ENCODE measurements at regions not wholly inside any gene's neighbourhood (a gene's known extent, or its start where the extent isn't known, plus 50 kb on each side); places are given as distances from the start of the nearest gene placed in this dataset.

GRCh38 chr15:98401029-98401428 is 247.3 kb upstream of the IGF1R start:
- Histone ChIP-seq H3K27me3 (ENCODE audit: control insufficient read depth, low read length) (no peaks in the 10 kb centered on the region), H3K36me3 (ENCODE audit: control insufficient read depth, low read length) (no peaks in the 10 kb centered on the region)
- TF ChIP-seq EZH2phosphoT487 (IDR thresholded peaks at IDR 0.05; ENCODE audit: borderline replicate concordance, low read length), result no peak
- TF ChIP-seq, protein P1, sequence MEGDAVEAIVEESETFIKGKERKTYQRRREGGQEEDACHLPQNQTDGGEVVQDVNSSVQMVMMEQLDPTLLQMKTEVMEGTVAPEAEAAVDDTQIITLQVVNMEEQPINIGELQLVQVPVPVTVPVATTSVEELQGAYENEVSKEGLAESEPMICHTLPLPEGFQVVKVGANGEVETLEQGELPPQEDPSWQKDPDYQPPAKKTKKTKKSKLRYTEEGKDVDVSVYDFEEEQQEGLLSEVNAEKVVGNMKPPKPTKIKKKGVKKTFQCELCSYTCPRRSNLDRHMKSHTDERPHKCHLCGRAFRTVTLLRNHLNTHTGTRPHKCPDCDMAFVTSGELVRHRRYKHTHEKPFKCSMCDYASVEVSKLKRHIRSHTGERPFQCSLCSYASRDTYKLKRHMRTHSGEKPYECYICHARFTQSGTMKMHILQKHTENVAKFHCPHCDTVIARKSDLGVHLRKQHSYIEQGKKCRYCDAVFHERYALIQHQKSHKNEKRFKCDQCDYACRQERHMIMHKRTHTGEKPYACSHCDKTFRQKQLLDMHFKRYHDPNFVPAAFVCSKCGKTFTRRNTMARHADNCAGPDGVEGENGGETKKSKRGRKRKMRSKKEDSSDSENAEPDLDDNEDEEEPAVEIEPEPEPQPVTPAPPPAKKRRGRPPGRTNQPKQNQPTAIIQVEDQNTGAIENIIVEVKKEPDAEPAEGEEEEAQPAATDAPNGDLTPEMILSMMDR (IDR thresholded peaks at IDR 0.05; ENCODE audit: low read depth, low read length, poor library complexity, severe bottlenecking), result no peak

GRCh38 chr15:98402486-98402885 is 245.9 kb upstream of the IGF1R start:
- Histone ChIP-seq H3K9me2 (replicated peaks; ENCODE audit: control insufficient read depth, low read length) (no peaks in the 10 kb centered on the region), H3K36me3 (ENCODE audit: control insufficient read depth, low read length) (no peaks in the 10 kb centered on the region), H3K27ac (ENCODE audit: low read depth, low read length) (no peak overlapping the region), H3K27me3 (ENCODE audit: control insufficient read depth, low read length) (no peaks in the 10 kb centered on the region), H3K9me3 (ENCODE audit: control insufficient read depth, insufficient read depth, low read length) (no peaks in the 10 kb centered on the region), H3K4me2 (ENCODE audit: low read length) (no peak overlapping the region), H3K4me3 (ENCODE audit: low read length) (no peak overlapping the region), H3K4me1 (ENCODE audit: control insufficient read depth, low read length) (no peaks in the 10 kb centered on the region), H4K20me1 (ENCODE audit: control insufficient read depth, insufficient read depth, low read depth, low read length) (no peaks in the 10 kb centered on the region), H3K79me2 (ENCODE audit: control insufficient read depth, low read length) (no peaks in the 10 kb centered on the region), H3F3A (ENCODE audit: control insufficient read depth, insufficient read depth) (no peaks in the 10 kb centered on the region)
- no peak for TF ChIP-seq EZH2phosphoT487 (IDR thresholded peaks at IDR 0.05; ENCODE audit: borderline replicate concordance, low read length)
- TF ChIP-seq, protein P1 (IDR thresholded peaks at IDR 0.05; ENCODE audit: low read depth, low read length, poor library complexity, severe bottlenecking), result no peak

More at GRCh38 chr15:98401029-98401428, 247.3 kb upstream of the IGF1R start:
- H3K4me2 ChIP-seq (ENCODE audit: low read length), result no peak overlapping the region
- no peaks in the 10 kb centered on the region for H3K79me2 ChIP-seq (ENCODE audit: control insufficient read depth, low read length)
- H3K9me2 ChIP-seq (replicated peaks; ENCODE audit: control insufficient read depth, low read length), result no peaks in the 10 kb centered on the region
- H3K4me3 ChIP-seq (ENCODE audit: low read length), result no peak overlapping the region
- H3F3A ChIP-seq (ENCODE audit: control insufficient read depth, insufficient read depth), result no peaks in the 10 kb centered on the region
- no peaks in the 10 kb centered on the region for H3K9me3 ChIP-seq (ENCODE audit: control insufficient read depth, insufficient read depth, low read length)
- H3K4me1 ChIP-seq (ENCODE audit: control insufficient read depth, low read length), result no peaks in the 10 kb centered on the region
- no peaks in the 10 kb centered on the region for H4K20me1 ChIP-seq (ENCODE audit: control insufficient read depth, insufficient read depth, low read depth, low read length)
- H3K27ac ChIP-seq (ENCODE audit: low read depth, low read length), result no peak overlapping the region

GRCh38 chr15:98403169-98403568 is 245.2 kb upstream of the IGF1R start:
- no peaks in the 10 kb centered on the region for H4K20me1 ChIP-seq (ENCODE audit: control insufficient read depth, insufficient read depth, low read depth, low read length)
- no peaks in the 10 kb centered on the region for H3K27me3 ChIP-seq (ENCODE audit: control insufficient read depth, low read length)
- TF ChIP-seq EZH2phosphoT487 (IDR thresholded peaks at IDR 0.05; ENCODE audit: borderline replicate concordance, low read length), result no peak
- TF ChIP-seq, protein P1 (IDR thresholded peaks at IDR 0.05; ENCODE audit: low read depth, low read length, poor library complexity, severe bottlenecking), result no peak
- H3K9me2 ChIP-seq (replicated peaks; ENCODE audit: control insufficient read depth, low read length), result no peaks in the 10 kb centered on the region
- H3K9me3 ChIP-seq (ENCODE audit: control insufficient read depth, insufficient read depth, low read length), result no peaks in the 10 kb centered on the region
- no peak overlapping the region for H3K4me3 ChIP-seq (ENCODE audit: low read length)
- H3K79me2 ChIP-seq (ENCODE audit: control insufficient read depth, low read length), result no peaks in the 10 kb centered on the region
- no peaks in the 10 kb centered on the region for H3K36me3 ChIP-seq (ENCODE audit: control insufficient read depth, low read length)
- H3F3A ChIP-seq (ENCODE audit: control insufficient read depth, insufficient read depth), result no peaks in the 10 kb centered on the region
- no peak overlapping the region for H3K4me2 ChIP-seq (ENCODE audit: low read length)
- H3K4me1 ChIP-seq (ENCODE audit: control insufficient read depth, low read length), result no peaks in the 10 kb centered on the region
- no peak overlapping the region for H3K27ac ChIP-seq (ENCODE audit: low read depth, low read length)

DNA sequence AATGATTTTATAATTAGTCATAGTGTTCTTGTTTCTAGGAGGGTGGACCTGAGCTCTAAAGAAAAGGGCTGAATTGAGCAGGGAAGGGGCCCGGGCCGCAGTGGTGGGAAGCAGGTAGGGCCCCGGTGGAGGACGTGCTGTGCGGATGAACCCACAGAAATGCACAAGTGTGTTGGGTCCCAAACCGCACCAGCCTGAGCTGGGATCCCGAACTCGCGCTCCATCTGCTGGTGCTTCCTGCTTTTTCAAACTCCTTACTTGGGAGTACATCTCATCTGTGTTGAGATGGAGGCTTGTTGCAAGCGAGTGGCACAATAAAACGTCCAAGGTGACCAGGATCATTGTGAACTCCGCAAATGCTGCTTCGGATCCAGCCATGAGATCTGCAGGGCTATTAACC is 244.8 kb upstream of the IGF1R start:
- Histone ChIP-seq H3K79me2 (ENCODE audit: control insufficient read depth, low read length) (no peaks in the 10 kb centered on the region), H4K20me1 (ENCODE audit: control insufficient read depth, insufficient read depth, low read depth, low read length) (no peaks in the 10 kb centered on the region), H3F3A (ENCODE audit: control insufficient read depth, insufficient read depth) (no peaks in the 10 kb centered on the region), H3K4me2 (ENCODE audit: low read length) (no peak overlapping the region), H3K36me3 (ENCODE audit: control insufficient read depth, low read length) (no peaks in the 10 kb centered on the region), H3K4me1 (ENCODE audit: control insufficient read depth, low read length) (no peaks in the 10 kb centered on the region), H3K4me3 (ENCODE audit: low read length) (no peak overlapping the region), H3K9me3 (ENCODE audit: control insufficient read depth, insufficient read depth, low read length) (no peaks in the 10 kb centered on the region), H3K9me2 (replicated peaks; ENCODE audit: control insufficient read depth, low read length) (no peaks in the 10 kb centered on the region), H3K27me3 (ENCODE audit: control insufficient read depth, low read length) (no peaks in the 10 kb centered on the region), H3K27ac (ENCODE audit: low read depth, low read length) (no peak overlapping the region)
- TF ChIP-seq EZH2phosphoT487 (IDR thresholded peaks at IDR 0.05; ENCODE audit: borderline replicate concordance, low read length), result no peak
- TF ChIP-seq, protein P1 (IDR thresholded peaks at IDR 0.05; ENCODE audit: low read depth, low read length, poor library complexity, severe bottlenecking), result no peak

Measured in DOHH2 (cell line).